GM19351 (cell line): ENCODE measurements at regions not wholly inside any gene's neighbourhood (a gene's known extent, or its start where the extent isn't known, plus 50 kb on each side); places are given as distances from the start of the nearest gene placed in this dataset.

ENCODE experiments used
- ATAC-seq: cut with Tn5 transposase; IDR thresholded peaks from one replicate; pipeline ENCODE4 v1.9.1; 2021; ENCODE audit warnings: mild to moderate bottlenecking, moderate library complexity; ENCODE audit not compliant: unreplicated experiment

GRCh38 chr2:198817536-198817935, 640.2 kb downstream of the SATB2 start:
- ATAC-seq, result no peak

DNA sequence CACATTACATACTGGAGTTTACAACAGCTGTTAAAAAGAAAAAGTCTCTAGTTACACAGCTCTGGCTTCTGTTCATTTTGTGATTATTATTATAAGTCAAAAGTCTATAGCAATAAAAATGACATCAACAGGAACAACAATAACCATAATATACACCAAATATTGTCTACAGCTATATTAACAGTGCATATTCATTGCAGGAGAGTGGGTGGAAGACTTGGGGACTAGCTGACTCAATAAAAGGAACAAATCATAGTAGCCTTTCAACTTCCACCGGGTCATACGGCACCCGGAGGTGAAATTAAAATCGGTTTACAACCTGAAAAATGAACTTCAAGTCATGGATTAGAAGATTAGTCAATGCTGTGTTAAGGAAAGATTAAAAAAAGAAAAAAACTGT, 642.1 kb downstream of the SATB2 start:
- ATAC-seq, result no peak

GRCh38 chr2:198811198-198811597, 646.5 kb downstream of the SATB2 start:
- ATAC-seq, result no peak

DNA sequence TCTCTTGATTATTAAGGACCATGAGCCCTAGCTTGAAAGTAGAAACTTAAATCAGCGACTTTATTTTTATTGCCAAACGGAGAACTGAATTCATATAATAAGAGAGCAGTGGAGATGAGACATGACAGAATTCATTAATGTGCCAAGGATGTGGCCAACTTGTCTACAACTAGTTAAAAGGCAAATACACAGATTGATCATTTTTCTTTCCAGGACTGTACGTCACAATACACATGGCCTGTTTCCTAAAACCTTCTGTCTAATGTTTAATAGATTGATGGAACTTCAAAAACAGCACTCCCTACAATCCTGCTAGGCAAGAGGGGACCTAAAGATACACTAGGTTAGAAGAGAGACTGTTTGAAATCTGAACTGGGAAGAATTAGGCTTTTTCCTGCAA, 647.8 kb downstream of the SATB2 start:
- ATAC-seq, result no peak

DNA sequence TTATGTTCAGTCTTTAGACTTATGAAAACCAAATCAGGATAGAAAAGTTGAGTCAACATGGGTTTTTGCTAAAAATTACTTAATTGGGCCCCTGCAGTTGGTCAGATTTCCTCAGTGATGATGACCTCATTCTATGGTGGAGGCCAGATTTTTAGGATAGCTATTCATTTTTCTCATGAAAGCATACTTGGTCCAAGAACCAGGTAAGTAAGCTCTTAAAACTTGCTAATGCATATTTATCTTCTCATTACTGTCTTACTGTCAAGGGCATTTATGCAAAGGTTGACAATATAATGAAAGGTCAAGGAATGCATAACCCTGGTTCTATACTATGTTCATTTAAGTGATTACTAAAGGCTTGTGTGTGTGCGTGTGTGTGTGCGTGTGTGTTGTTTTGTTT, 650.6 kb downstream of the SATB2 start:
- no peak for ATAC-seq

DNA sequence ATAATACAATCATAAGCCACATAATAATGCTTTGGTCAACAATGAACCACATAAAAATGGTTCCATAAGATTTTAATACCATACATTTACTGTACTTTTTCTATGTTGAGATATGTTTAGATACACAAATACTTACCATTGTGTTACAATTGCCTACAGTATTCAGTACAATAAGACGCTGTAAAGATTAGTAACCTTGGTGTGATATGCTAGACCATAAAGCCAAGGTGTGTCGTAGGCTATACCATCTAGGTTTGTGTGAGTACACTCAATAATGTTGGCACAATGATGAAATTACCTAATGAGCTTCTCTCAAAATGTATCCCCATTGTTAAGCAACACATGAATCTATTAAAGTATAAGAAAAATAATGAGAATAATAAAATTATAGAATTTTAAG, 662.3 kb downstream of the SATB2 start:
- ATAC-seq, result no peak

- no peak for ATAC-seq
These were observed 666.1 kb downstream of the SATB2 start for GRCh38 chr2:198791623-198792022.

DNA sequence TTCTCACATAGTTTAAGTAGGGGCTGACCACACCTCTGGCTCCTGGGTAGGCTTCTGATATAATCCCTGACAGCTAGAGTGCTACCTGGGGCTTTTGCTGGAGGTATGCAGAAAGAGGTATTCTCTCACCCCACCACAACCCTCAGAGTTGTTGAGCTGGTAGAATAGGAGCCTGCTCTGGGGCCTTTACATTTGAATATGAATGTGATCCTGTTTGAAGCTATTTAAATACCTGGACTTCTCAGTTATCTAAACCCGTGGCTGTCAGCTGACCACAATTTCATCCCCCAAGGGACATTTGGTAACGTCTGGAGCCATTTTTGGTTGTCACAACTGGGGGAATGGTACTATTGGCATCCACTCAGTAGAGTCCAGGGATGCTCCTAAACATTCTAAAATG, 669.1 kb downstream of the SATB2 start:
- ATAC-seq, result no peak

GRCh38 chr2:198782734-198783133, 675.0 kb downstream of the SATB2 start:
- ATAC-seq, result no peak

- ATAC-seq, result no peak
These were observed 680.9 kb downstream of the SATB2 start for GRCh38 chr2:198776616-198777406.

GRCh38 chr2:198775737-198776136, 682.0 kb downstream of the SATB2 start:
- ATAC-seq, result no peak

DNA sequence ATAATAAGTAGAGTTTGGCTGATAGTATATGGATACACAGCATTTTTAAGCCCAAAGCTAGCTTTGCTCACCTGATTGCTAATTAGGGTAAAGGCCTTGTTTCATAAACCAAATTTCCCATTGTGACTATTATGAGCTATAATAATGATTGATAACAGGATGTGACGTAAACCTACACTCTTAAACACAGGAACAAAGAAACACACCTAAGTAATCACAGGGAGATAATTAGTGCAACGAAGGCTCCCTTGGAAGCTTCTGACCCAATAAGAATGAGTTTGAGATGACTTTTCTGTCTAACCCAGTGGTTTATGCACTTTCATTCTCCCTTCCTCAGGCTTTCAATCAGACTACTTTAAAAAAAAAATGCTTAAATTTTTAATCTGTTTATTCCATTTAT, 683.2 kb downstream of the SATB2 start:
- ATAC-seq, result no peak

GRCh38 chr2:198767694-198768093, 690.0 kb downstream of the SATB2 start:
- no peak for ATAC-seq

- no peak for ATAC-seq
These were observed 693.9 kb downstream of the SATB2 start for GRCh38 chr2:198763793-198764192.

GRCh38 chr2:198762441-198762840, 695.3 kb downstream of the SATB2 start:
- ATAC-seq, result no peak

GRCh38 chr2:198757069-198757468, 700.7 kb downstream of the SATB2 start:
- ATAC-seq, result no peak

GRCh38 chr2:198756166-198756565, 701.6 kb downstream of the SATB2 start:
- ATAC-seq, result no peak

GRCh38 chr2:198753101-198753500, 704.6 kb downstream of the SATB2 start:
- no peak for ATAC-seq

DNA sequence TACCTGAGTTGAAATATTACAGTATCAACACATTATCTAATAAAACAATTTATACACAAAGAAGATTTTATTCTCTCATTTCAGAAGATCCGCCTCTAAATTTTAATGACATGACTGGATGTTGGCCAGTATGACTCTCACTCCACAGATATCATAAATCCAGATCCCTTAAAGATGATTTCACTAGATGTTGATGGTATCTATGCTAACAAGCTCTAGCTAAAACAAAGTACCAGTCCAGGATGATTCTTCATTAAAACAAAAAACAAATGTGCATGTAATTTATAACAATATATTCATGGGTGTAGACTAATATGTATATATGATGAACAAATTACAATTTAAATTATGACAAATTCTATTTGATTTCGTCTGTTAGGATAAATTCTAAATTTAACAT, 708.4 kb downstream of the SATB2 start:
- no peak for ATAC-seq

DNA sequence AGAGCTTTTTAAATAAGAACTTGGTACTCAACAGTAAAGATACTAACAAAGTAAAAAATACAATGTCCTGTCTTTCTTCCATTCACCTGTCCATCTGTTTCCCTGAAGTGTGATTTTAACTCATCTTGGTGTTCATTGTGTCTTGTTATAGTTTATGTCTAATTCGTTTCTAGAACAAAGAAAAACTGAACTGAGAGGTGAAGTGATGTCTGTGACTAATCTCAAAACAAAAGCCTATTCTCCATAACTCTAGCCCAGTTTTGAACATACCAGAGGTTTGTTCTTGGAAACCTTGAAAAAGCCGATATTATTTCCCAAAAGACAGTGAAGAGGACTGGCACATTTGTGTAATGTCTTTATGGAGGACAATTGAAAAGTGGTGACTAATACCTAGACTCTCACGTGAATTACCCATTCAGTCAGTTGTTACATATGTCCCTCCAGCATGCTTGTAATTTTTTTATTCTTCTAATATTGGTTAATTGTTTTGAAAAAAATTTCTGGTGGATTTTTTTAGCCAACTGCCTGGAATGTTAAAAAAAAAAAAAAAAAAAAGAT, 725.8 kb downstream of the SATB2 start:
- ATAC-seq, result no peak

DNA sequence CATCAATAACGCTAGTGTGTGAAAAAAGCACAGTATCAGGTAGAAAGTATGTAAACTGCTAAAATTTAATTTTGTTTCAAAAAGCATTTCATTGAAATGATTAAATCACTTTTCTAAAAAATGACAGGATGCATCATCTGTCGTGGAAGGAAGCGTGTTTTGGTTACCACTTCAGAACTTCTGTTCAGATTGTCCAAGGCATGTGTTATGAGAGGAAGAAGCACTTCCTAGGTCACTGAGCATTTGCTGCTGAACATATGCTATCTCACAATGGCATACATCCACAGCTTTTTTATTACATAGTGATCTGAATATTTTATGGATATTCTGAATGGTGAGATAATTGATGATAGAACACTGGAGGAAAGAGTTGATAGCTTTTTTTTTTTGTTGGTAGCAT, 737.5 kb downstream of the SATB2 start:
- ATAC-seq, result no peak

GRCh38 chr2:198717451-198717850, 740.3 kb downstream of the SATB2 start:
- ATAC-seq, result no peak

DNA sequence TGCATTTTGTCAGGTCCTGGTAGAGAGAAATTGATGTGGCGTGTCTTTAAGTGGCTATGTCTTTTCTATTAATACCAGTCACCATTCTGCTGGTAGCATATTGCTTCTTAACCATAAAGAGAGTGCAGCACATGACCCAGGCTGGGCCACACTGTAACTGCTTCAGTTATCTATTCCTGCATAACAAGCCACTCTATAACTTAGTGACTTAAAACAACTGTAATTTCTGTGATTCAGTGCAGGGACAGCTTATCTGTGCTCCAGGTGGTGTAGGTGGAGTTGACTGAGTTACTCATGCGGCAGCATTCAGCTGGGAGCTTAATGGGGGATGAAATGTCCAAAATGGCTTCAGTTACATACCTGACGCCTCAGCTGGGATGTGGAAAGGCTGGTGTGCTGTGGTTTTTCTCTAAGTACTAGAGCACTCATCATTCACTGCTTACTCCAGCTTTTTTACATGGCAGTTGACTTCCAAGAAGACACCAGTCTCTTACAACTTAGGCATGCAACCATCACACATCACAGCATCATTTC, 742.4 kb downstream of the SATB2 start:
- ATAC-seq, result no peak
